GM18507 (cell line): ENCODE measurements at regions not wholly inside any gene's neighbourhood (a gene's known extent, or its start where the extent isn't known, plus 50 kb on each side); places are given as distances from the start of the nearest gene placed in this dataset.
"Not testable (repeated sequence)": the region's sequence is repeated elsewhere in the genome, so short reads cannot be mapped to it uniquely, and the experiment has no call there.

Experiments
- DNase-seq: peaks from one replicate; pipeline ENCODE4 v3.0.0; 2011; ENCODE audit warnings: low read depth; ENCODE audit not compliant: insufficient read length; ENCODE audit errors: extremely low spot score
- FAIRE-seq: peaks from 2 replicates; lab custom pipeline; 2011; peaks lifted over from hg19 to GRCh38; lab: Jason Lieb, UNC

DNA sequence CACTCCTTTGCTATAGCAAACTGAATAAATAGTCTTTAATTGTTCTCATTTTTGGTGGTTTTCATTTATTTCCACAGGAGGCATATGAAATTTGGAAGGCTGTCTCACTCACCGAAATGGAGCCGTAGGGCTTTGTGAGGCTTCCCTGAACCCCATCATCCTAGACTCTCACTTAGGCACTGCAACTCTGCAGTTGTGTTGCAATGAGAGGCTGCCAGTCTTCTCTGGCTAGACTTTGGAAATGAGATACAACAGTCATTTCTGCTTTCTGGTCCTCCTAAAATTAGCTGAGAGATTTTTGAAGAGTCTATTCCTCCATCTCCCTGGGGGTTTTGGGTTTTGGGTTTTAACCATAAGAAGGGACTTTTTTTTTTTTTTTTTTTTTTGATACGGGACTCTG, 146.5 kb downstream of the SH3BGRL start:
- DNase-seq: no peak
- FAIRE-seq: no peak

DNA sequence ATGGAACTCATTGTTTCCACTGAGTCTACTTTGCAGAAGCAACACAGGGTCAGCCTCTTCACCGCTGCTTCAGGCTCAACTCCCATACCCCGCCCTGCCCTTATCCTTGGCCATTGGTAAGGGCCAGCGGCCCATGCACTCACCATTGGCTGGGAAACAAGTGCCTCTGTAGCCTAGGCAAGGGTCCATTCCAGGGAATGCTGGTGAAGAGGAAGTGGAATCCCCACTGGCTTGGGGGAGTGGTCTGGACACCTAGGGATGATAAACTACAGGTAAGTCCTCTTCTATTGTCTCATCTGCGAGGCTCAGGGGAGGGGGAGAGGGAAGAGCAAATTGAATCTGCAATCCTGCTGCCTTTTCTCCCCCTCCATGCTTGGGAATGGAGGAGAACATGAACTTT, 153.1 kb downstream of the SH3BGRL start:
- DNase-seq (no peak), FAIRE-seq (no peak)

DNA sequence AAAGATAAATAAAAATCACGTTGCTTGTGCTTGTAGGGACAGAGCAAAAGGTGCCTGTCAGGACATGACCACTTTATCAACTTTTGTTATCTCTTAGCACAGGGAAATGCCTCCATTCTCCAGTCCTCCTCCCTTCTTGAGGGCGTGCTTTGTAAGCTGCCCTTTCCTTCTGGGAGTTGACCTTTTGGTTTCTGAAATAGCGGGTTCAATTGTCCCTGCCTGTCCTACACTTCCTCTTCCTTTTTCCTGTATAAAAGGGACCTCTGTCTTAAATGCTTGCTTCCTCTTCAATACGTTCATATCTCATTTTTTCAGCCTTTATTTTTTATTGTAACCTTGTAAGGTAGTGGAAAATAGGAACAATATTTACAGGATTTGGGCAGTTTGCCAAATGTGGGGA, 153.5 kb downstream of the SH3BGRL start:
- no peak for DNase-seq
- no peak for FAIRE-seq

DNA sequence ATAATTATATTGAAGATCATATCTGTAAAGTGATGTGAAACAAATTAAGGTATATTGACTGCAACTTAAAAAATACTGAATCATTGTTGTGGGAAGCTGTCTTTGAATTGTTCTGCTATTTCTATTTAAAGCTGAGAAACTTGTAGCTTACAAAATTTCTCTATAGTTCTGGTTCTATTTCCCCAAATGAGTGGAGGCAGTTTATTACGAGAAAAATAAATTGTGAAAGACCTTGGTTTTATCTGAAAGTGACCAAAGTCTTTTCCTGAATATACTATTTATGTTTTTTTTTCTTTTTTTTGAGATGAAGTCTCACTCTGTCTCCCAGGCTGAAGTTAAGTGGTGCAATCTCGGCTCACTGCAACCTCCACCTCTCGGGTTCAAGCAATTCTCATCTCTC, 165.4 kb downstream of the SH3BGRL start:
- DNase-seq (no peak), FAIRE-seq (no peak)

DNA sequence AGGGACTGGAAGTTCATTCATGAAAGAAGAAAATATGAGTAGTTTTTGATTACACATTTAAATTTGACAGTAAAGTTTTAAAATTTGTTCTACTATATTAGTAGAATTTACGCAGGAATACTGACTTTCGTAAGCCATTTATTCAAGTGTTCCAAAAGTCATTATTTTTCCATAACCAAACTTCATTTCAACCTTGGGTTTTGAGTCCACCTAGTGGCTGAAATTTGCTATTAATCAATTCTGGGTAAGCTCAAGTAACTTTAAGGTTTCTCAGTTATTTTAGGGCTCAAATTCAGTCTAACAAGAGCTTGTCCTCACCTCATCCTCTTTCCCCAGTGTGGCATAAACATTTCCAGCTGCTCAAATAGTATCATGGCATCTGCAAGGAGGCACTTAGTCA, 175.4 kb downstream of the SH3BGRL start:
- FAIRE-seq (peak; percentile 15), DNase-seq (no peak)

DNA sequence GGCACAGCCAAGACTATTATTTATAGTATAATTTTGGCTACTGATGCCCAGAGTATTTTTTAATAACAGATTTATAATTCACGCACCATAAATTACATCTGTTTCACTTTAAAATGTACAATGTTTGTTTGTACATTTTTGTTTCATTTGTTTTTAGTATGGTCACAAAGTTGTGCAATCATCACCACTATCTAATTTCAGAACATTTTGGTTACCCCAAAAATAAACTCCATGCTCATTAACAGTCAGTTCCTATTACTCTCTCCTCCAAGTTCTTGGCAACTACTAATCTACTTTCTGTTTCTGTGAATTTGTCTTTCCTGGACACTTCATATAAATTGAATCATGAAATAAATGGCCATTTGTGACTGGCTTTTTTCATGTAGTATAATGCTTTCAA, 176.7 kb downstream of the SH3BGRL start:
- no peak for DNase-seq
- FAIRE-seq: no peak

DNA sequence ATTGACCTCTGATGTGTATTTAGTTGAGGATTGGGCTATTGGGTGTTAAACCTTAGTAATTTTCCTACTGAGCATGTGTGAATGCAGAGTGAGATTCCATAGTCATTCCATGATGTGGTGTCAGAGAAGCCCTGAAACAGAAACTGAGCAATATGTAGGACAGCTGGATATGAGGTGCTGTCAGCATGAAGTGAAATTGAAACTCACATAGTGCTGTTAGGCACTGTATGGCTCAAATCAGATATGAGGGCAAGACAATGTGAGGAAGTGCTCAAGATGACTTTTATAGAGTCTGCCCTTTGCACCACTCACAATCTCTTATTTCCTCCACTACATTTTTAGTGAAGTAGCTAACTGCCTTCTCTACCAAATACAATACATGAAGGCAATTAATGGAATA, 188.3 kb downstream of the SH3BGRL start:
- no peak for DNase-seq
- FAIRE-seq: peak; percentile 64

DNA sequence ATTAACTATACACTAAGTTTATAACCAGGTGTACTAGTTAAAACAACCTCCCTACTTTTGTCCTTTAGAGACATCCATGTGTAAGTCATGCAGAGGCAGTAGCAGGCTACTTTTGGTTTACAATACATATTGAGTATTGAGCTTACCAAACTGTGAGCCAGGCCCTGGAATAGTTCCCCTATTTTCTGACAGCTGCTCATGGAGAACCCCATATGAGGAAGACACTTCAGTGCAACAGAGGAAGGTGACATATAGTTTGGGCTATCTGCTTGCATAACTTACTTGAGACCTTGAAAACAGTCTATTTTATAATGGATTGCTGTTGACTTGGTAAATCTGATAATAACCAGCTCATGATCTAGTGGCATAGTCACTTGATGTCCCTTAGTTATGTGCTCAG, 190.5 kb downstream of the SH3BGRL start:
- FAIRE-seq: no peak
- DNase-seq: no peak

DNA sequence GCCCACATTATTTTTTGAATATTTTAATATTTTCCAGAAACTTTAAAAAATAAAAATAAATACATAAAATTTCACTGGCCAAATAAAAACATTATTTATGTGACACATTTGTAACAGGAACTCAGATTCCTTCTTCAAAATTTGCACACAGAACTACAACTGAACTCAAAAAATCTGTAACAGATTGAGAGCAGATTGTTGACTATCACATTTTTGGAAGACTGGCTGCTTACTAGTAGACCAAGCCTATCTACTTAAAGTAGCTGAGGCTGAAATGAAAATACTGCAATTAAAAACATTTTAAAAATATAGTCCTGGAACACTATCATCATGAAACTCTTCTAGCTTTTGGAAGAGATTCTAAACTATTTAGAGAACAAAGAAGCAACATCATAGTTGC, 203.9 kb downstream of the SH3BGRL start:
- FAIRE-seq (no peak), DNase-seq (no peak)

DNA sequence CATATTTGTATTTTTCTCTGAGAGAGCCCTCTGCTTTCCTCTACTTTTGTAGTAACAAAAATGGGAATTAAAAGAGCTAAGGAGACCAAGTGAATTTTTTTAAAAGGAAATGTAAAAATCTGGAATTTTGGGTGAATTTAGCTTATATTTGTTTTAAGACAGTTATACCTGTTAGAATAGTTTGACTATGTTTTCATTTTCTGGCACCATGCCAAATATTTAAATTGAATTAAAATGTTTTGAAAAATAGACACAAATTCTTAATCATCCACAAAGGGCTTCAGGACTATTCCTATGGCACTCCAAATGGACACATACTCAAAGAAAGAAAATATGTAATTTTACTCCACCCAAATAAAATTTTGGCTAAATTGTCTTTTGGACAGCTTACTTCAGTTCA, 209.6 kb downstream of the SH3BGRL start:
- FAIRE-seq (no peak), DNase-seq (no peak)

DNA sequence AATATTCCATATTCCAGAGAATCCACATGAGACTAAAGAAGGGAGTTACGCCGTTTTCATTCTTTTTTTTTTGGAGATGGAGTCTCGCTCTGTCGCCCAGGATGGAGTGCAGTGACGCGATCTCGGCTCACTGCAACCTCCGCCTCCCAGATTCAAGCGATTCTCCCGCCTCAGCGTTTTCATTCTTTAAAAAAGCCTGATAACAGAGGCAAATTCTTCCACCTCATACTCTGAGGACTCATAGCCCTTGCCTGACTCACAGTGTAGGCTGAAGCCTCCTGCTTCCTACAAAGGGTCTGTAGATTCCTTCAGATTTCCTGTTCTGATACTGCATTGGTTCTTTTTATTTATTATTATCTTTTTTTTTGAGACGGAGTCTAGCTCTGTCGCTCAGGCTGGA, 210.5 kb downstream of the SH3BGRL start:
- no peak for DNase-seq
- no peak for FAIRE-seq

DNA sequence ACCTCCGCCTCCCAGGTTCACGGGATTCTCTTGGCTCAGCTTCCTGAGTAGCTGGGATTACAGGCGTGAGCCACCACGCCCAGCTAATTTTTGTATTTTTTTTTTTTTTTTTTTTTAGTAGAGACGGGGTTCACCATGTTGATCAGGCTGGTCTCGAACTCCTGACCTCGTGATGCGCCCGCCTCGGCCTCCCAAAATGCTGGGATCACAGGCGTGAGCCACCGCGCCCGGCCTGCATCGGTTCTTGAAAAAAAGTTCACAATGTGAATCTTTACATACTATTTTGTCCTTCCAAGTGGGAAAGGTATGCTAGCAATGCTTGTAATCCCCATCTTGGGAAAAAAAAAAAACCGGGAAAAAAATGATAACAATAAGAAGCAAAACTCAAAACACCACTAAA, 211.0 kb downstream of the SH3BGRL start:
- not testable (repeated sequence) for FAIRE-seq, DNase-seq

DNA sequence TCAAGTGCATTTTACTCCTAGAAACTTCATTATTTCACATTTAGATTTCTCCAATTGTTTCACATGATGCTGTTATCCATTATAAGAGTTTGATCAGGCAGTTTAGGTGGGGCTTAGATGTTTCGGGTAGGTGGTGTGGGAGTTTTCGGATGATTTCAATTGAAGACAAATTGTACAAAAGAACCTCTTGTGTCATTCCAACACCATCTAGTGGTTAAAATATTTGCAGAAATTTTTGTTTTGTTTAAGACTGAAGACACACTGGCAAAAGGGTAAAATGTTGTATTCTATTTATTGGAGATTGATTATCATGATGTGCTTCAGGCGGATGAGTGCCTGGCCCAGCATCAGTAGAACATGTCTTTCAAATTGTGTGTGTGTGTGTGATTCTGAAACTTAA, 212.7 kb downstream of the SH3BGRL start:
- DNase-seq (no peak), FAIRE-seq (no peak)
